AG20443 (cell line): ENCODE measurements at regions not wholly inside any gene's neighbourhood (a gene's known extent, or its start where the extent isn't known, plus 50 kb on each side); places are given as distances from the start of the nearest gene placed in this dataset.

Experiments used
- DNase-seq: peaks from one replicate; pipeline ENCODE4 v3.0.0; 2012; ENCODE audit warnings: low spot score, mixed read lengths

DNA sequence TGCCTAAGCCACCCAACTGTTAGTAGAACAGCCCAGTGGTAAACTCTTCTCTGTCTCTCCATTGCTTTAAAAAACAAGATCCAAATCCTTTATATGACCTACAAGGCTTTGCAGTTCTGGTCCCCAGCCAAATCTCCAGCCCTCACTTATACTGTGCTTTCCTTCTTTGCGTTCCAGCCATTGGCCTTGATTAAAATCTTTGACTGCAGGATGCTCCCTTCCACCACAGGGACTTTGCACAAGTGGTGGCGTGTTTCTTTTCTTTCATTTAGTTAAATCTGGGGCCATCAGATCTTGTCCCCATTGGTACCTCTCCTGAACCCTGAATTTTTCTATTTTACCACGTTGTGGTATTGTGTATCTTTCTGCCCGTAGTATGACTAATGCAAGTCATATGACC, 183.7 kb downstream of the VRK1 start:
- DNase-seq, result no peak

DNA sequence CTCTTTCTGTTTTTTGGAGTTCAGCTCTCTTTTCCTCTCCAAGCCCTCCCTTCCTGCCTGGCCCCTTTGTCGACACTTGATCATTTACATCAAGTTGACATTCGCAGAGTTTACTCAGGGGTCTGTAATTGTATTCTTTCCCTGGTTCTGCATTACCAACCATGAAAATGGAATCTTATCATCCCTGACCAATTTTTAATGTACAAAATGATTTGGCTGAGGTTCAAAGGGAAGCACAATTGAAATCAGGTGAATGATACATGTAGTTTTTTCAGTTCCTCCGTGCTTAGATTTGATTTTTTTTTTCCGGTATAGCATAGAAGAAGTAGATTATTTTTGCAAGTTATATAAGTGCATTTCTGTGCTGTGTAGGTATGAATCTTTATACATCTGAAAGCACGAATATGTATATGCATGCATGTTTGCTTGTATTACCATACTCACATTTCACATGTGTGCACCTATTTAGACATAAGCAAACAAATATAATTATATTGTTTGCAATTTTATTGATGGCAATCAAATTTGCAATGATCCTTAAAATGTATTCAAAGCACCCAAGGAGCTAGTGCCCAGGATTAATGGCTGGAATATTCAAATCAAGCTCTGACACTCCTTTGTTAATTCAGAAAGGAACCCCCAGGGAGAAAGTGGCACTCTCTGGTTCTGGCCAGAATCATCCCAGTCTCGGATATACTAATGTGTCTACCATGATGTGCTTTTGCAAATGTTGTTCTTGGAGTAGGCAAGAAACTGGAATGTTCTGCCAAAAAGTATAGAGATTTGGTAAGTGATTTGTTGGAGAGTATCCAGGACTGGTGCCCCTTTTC, 189.3 kb downstream of the VRK1 start:
- no peak for DNase-seq

DNA sequence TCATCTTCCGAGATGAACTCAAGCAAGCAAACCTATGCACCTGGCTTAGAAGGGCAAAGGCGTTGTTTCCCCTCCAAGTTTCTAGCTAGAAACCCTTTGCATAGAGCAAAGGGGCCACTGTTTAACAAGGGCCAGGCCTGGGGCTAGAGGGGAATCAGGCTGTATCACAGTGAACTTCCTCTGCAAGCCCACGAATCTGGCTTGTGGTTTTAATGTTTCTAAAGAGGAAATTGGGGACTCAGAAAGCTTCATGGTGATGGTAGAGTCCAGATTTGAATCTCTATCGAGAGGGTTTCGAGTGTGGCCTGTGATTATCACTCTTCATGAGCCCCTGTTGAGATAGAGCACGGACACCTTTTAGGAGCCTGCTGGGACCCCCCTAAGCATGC, 189.9 kb downstream of the VRK1 start:
- DNase-seq, result no peak

DNA sequence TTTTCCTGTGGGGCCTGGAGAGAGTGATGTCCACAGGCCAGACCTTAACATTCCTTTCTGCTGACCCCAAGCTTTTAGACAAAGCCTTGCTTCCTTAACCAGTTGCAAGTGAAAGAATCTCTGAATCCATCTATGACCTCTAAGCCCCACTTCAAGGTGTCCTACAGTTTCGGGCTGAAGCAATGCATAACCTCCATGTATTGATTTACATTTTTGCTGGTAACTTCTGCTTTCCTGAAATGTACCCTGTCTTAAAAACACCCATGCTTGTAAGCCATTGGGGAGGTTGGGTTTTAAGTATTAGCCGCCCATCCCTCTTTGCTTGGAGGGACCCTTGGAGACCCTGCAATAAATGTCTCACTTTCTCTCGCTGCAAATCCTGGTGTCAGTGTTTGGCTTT, 190.6 kb downstream of the VRK1 start:
- DNase-seq, result no peak

DNA sequence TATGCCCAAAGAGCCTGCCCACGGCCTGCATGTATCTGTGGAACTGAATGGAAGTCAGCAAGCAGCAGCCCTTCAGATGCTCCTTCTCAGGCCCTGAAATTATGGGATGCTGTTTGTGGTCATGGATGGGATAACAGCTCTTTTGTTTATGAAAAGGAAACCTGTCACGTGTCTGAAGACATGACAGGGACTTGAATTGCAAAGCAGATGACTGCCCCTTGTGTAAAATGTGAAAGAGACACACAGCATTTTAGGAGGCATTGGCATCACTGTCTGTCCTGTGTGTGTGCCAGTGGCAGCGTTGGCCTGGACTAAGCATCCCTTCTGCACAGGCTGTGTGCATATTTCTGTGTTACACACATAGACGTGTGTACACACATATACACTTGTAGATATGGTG, 192.1 kb downstream of the VRK1 start:
- DNase-seq, result no peak

DNA sequence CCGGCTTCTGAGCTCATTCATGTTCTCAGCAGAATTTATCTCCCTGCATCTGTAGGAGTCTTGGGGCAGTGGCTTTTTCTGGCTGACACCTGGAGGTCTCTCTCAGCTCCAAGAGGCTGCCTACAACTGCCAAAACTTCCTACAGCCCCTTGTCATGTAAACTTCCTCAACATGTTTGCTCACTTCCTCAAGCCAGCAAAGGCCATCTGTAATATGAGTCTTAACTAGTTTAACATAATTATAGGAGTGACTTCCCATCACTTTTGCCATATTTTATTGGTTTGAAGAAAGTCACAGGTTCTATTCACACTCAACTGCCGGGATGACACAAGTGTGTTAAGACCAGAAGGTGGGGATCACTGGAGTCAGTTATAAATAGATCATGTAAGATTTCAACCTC, 194.0 kb downstream of the VRK1 start:
- no peak for DNase-seq

DNA sequence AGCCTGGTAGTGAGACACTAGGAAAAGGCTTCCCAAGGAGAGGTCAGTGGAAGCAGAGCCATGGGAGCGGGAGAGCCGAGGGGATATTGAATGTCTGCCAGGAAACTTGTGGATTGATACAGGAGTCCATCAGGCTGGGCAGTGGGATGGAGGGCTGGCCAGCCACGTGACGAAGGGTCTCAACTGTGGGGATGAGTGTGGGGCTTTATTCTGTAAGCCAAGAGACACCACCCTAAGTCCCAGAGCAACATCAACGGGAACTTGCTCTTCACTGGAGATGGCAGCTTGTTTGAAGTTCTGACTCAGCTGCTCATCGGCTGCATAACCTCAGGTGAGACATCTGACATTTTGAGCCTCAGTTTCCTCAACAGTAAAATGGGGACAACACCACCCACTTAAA, 197.8 kb downstream of the VRK1 start:
- DNase-seq, result no peak

DNA sequence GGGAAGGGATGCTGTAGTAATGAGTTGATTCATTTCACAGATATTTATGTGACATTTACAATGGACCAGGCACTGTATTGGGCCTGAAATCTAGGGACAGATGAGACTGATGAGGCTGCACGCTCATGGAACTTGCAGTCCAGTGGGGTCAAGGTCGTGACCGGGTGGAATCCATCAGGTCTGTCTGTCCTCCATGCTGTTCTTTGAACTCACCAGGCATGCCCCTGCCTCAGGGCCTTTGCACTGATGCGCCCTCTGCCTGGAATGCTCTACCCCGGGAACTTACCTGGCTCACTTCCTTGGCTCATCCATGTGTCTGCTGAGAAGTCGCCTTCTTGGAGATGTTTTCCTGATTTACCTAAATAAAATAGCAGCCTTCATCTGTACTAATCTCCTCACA, 200.1 kb downstream of the VRK1 start:
- no peak for DNase-seq

DNA sequence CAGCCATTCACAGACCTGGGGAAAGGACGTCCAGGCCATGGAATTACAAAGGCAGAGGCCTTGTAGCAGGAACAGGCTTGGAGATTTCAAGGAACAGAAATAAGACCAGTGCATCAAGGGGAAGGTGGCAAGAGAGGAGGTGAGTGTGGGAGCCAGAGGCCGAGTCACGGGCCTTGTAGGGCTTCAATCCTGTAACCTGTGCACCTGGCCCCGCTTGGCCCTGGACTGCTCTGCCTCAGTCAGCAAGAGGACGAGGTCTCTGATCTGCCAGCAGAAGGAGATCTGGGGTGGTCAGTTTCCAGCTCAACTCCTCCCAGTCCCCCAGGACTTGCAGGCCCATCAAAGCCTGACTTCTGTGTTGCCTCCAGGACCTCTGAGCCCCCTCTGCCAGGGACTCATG, 200.8 kb downstream of the VRK1 start:
- DNase-seq, result no peak

DNA sequence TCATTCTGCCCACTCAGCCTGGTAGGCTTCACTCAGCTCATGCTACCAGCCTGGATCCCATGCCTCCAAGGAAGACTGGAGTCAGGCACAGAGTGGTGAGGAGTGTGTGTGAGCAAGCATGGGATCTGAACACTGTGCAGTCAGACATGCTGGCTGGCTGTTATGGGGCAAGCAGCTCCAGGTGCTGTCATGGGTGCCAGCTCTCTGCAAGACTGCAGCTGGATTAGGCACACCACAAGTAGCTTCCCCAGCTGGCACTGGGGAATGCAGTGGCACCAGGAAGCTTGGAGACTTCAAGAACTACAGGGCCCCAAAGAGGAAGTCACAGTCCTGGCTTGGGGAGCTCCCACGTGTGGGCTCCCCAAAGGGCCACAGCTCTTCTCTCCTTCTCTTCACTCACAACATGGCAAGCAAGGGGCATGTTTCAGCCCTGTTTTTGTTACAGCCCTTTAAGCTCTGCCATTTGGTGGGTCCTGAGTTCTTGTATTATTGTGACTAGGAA, 202.5 kb downstream of the VRK1 start:
- no peak for DNase-seq

DNA sequence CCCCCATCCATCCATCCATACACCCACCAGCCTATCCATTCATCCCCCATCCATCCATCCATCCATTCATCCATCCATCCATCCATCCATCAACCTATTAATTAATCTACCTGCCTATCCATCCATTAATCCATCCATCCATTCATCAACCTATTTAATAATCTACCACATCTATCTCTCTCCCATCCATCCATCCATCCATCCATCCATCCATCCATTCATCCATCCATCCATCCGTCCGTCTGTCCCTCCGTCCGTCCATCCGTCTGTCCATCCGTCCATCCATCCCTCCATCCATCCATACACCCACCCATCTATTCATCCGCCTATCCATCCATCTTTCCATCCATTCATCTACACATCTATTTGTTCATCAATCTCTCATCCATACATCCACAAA, 205.3 kb downstream of the VRK1 start:
- DNase-seq, result no peak

DNA sequence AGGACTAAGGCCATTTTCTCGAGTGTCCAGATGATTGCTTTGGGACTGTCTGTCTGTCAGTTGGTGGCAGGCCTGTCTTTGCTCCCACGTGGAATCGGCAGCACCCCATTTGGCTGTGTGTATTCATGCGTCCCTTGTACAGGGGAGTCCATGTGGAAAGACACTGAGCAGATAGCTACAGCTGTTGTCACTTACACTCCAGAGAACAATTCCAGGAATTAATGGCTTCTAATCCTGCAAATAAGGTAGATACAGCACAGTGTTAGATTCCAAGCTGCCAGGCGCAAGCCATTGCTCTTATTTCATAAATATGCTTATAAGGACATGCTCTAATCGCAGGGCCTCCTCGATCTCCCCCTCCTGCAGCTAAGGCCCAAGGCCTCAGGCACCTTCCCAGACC, 208.8 kb downstream of the VRK1 start:
- no peak for DNase-seq

DNA sequence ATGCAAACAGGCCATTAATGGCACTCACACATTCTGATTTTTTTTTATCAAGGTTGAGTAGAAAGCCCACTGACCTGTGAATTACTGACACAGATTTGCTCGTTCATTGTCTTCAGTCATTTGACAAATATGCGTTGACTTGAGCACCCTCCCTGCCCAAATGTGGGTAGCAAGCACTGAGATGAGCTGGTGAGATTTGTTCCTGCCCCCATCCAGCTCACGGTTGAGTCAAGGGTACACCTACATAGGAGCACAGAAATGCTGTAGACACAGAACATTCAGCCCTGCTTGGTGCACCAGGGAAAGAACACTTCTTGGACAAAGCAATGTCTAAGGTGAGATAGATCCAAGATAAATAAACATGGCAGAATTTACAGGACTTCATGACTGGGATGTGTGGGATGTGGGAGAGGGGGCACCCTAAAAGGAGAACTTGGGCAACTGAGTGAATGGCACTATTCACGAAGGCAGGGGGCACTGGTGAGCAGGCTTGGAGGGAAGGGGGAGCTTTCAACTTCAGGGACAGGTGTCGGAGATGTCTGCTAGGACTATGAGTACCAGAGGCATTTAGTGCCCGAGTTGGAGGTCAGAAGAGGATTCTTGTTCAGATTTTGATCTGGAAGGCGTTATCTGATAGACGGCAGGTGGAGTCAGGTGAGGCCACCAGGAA, 213.4 kb downstream of the VRK1 start:
- DNase-seq, result no peak

DNA sequence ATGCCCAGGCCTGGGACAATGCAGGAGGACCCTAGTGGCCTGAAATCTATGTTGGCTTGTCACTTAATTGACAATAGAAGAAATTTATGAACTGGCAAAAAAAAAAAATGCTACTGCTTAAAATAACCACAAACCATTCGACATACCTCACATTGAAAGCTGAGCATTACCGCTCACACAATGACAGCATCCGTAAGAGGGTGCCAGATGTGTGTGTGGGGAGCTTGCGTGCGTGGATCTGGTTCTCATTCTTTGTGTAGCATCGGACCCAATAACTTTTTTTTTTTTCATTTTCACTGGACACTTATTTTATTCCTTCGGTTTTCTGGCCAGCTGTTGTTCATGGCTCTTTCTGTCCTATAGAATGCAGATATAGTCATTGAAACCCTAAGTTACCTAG, 216.7 kb downstream of the VRK1 start:
- DNase-seq, result no peak

DNA sequence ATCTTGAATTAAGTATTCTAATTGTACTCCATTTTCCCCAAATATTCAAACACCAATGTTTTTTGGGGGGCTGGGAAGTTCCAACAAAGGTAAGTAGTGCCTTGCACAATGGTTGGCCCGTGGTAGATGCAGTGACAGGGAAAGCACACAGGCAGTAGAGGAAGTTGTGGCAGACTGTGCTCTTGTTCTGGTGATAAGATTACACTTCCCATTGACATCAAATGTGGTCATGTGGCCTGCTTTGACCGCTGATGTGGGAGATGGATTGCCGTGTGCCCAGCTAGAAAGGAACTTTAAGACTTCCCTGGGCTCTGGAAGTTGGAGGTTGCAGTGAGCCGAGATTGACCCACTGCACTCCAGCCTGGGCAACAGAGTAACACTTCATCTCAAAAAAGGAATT, 223.8 kb downstream of the VRK1 start:
- no peak for DNase-seq

DNA sequence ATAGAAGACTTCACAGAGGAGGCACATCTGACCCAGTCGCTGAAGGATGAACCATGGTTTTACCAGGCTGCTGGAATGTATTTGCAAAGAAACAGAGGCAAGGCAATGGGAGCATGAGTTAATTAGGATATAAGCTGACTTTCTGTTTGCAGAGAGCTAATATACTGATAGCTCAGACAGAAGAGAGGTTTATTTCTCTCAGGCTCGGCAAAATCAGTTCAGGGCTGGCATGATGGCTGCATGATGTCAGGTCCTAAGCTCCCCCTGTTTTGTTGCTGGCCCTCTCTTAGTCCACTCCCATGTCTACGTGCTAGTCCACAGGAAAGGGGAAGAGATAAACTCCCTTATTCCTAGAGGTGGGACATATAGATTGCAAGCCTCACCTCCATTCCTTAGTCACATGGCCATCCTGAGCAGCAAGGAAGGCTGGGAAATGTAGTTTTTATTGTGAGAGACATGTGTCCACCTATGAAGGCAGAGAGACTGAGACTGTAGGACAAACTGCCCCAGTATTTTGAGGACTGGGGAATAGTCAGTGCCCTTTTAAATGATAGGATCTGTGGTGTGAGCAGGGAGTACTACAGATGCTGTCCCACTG, 224.5 kb downstream of the VRK1 start:
- no peak for DNase-seq

DNA sequence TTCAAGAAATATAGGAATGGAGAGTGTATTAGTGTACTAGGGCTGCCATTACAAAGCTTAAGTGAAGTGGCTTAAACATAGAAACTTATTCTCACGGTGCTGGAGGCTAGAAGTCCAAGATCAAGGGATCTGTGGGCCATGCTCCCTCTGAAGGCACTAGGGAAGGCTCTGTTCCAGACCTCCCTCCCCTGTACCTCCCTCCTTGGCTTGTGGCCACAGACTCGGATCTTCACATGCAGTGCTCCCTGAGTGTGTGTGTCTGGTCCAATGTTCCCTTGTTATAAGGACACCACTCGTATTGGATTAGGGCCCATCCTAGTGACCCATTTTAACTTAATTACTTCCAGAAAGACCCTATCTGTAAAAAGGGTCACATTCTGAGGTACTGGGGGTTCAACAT, 225.6 kb downstream of the VRK1 start:
- DNase-seq, result no peak

DNA sequence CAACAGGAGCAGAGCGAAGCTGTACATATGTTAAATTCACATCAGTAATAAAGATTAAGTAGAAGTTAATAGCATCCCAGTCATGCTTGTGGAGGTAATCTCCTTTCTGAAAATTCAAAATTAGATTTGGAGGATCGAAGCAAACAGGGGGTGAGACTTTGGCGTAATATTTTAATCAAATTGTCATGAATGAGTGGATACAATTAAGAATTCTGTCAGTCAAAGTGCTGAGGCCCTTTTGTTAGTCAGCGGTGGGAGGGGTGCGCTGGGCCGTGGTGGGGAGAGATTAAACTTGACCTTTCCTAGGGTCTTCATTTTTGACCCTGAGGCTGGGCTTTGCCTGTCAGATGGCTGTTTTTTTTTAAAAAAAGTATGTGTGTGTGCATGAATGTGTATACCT, 226.7 kb downstream of the VRK1 start:
- no peak for DNase-seq

DNA sequence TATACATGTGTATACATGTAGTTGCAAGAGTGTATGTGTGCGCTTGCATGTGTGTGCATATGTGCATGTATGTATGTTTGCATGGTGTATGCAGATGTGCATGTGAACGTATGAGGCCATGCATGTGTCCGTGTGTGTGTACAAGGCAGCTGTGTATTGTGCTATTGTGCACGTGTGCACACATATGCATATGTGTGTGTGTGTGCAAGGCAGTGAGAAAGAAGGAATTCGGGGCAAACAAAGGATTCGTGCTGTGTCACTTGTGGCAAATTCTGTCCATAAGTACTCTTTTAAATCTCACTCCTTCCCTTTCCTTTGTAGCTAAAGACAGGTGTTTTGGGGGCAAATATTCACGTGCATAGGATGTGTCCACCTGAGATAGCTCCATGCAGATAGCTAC, 227.1 kb downstream of the VRK1 start:
- no peak for DNase-seq

DNA sequence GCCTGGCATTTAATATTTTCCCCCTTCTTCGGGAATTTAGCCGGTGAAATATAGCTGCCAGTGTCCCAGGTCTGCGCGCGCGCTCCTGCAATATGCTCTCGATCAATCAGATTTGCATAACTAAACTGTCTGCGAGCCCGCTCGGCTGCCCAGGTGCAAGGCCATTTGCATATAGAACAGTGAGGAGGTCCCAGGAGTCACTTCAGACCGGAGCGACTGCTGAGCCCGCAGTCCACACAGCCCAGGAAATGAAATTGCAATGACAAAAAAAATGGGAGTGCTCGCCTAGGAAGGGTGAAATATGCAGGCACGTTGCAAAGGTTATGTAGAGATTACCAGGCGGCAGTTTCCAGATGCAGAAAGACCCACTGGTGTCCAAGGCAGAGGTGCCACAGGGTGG, 228.5 kb downstream of the VRK1 start:
- no peak for DNase-seq

DNA sequence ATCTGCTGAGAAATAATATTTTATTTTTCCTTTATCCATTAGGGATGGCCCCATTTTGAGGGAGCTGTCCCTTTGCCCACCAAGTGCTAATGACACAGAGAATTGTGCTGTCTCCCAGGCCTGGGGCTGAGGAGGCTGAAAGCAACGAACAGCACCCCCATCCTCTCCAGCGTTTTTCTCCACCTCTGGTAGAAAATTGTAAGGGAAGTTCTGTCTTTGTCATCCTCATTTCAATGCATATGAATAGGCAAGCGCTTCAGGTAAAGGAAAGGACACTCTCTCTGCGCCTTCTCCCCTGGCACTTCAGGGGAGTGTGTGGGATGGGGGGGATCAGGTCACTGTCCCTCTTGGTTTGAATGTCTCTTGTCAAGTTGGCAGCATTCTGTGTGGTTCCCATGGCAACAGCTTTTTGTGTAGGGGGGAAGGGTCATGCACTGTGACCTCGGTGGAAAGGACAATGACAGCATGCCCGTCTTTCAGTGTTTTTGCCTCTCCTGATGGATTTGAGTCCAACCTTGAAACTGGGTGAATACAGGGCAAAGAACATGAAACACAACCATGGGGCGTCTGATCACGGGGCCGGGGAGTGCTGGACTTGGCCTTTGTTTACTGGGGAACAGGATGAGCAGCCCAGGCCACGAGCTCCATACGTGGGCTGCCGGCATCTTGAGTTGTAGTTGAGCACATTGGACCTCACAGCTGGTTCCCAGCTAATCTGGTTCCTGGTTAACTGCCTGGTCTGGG, 230.2 kb downstream of the VRK1 start:
- no peak for DNase-seq

DNA sequence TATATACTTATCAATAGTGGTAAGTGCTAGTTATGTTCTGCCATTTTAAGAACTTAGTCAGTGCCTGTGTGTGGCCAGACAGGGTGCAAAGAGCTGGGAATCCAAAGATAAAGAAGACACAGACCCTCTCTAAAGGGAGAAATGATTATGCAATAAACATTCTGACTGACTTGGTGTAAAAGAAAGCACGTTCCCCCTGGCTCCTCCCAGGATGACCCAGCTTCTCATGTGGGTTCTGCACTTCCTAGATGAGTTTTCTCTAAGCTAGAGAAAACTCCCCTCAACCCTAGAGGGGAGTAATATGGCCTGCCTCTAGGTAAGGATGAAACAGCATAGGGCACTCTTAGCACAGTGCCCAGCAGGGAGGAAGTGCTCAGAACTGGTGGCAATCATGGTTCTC, 231.2 kb downstream of the VRK1 start:
- no peak for DNase-seq

DNA sequence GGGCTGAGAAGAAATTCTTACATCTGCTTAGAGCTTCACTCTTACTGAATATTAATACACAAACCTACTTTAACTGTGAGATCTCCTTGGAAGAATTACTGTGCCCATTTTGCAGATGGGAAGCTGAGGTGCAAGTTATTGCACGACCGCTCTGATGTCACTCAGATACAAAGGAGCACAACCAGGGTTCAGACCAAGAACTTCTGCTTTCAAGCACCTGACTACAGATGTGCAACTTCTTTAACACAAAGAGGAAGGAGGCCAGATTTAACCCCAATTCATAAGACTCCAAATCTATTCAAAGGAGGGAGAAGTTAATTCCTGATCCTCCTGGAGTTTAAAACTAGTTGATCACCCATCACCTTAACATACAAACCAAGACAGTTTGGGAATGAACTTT, 232.6 kb downstream of the VRK1 start:
- no peak for DNase-seq
